Stimulated activated CD8-positive, alpha-beta memory T cell treated with anti-CD3 and anti-CD28 coated beads, Interleukin-15, amount 100 ng/mL, for 24 hours (primary cell): ENCODE measurements at regions not wholly inside any gene's neighbourhood (a gene's known extent, or its start where the extent isn't known, plus 50 kb on each side); places are given as distances from the start of the nearest gene placed in this dataset.
"Not testable (repeated sequence)": the region's sequence is repeated elsewhere in the genome, so short reads cannot be mapped to it uniquely, and the experiment has no call there.

Source experiments
- DNase-seq: peaks from one replicate; pipeline ENCODE4 v3.0.0-alpha.2; 2020; ENCODE audit warnings: low read depth

DNA sequence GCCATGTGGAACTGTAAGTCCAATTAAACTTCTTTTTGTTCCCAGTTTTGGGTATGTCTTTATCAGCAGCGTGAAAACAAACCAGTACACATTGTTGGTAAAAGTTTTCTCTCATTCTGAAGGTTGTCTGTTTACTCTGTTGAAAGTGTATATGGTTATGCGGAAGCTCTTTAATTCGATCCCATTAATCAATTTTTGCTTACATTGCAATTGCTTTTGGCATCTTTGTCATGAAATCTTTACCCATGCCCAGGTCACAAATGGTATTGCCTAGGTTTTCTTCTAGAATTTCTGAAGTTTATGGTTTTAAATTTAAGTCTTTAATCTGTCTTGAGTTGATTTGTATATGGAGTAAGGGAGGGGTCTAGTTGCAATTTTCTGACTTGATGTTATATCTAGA, 1901.9 kb downstream of the MAT2B start:
- no peak for DNase-seq

- no peak for DNase-seq
Observed at GRCh38 chr5:165410476-165410875, 1905.1 kb downstream of the MAT2B start.

GRCh38 chr5:165411532-165411931, 1906.1 kb downstream of the MAT2B start:
- DNase-seq: not testable (repeated sequence)

DNA sequence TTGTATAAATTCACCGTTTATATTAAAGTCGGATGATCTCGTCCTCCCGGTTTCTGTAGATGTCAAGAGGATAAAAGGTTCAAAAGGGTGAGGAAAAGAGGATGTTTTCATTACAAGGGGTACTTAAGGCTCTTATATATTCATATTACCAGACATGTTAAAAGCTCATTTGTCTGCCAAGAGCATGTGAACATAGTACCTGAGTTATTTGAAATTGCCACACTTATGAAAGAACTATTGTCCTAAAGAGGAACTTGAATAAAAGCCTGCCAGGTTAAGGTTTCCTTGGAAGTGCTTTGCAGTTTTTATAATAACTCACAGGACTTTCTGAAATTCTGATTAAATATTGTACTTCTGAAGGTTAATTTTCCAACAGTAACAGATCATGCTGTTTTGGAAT, 1915.1 kb downstream of the MAT2B start:
- DNase-seq: no peak

- no peak for DNase-seq
Observed at GRCh38 chr5:165423697-165424299, 1918.4 kb downstream of the MAT2B start.

- DNase-seq: no peak
Observed at GRCh38 chr5:165425594-165425993, 1920.2 kb downstream of the MAT2B start.

DNA sequence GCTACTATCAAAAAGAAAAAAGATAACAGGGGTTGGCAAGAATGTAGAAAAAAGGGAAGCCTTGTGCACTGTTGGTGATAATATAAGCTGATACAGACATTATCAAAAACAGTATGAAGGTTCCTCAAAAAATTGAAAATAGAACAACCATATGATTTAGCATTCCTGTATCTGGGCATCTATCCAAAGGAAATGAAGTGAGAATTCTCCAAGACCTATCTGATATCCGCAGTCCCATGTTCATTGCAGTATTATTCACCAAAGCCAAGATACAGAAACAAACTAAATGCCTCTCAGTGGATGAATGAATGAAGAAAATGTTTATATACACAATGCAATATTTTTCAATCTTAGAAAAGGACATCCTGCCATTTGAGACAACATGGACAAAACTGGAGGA, 1943.3 kb downstream of the MAT2B start:
- DNase-seq: no peak

- no peak for DNase-seq
Observed at GRCh38 chr5:165457859-165458481, 1952.6 kb downstream of the MAT2B start.

GRCh38 chr5:165459232-165459631, 1953.8 kb downstream of the MAT2B start:
- no peak for DNase-seq

DNA sequence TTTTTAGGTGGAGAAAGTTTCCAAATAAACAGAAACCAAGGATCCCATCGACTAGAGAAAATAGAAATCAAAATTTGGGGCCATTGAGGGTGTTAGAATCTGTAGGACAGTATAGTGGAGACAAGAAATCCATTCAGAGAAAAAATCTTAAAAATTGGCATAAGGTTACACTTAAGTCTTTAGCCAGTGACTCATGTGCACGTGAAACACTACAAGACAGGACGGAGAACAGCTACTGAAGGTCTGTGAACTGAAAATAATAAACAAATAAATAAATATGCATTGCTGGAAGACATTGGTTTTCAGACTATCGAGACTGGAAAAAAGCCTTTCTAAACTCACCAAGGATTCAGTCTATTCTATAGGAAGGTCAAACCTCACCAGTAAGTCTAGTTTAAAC, 1955.5 kb downstream of the MAT2B start:
- DNase-seq: no peak

DNA sequence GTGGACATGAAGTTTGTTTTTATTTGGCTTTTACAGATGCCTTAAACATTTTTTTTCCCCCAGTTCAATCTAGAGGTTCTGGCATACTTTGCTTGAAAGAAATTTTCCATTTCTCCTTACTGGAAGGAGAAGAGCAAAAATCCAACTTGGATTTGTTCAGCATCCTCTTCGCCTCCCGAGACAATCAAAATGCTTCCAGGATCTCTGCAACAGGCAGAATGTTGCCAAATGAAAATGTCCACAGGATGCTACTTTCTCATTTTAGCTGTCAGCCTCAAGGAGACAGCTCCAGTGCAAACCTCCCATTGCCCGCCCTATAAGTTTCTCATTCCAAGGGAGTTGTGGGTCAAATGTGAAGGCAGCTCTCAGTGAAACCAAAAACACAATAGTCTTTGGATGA, 1972.1 kb downstream of the MAT2B start:
- no peak for DNase-seq

- DNase-seq: no peak
Observed at GRCh38 chr5:165495829-165496380, 1990.5 kb downstream of the MAT2B start.

GRCh38 chr5:165497707-165498106, 1992.3 kb downstream of the MAT2B start:
- DNase-seq: no peak

DNA sequence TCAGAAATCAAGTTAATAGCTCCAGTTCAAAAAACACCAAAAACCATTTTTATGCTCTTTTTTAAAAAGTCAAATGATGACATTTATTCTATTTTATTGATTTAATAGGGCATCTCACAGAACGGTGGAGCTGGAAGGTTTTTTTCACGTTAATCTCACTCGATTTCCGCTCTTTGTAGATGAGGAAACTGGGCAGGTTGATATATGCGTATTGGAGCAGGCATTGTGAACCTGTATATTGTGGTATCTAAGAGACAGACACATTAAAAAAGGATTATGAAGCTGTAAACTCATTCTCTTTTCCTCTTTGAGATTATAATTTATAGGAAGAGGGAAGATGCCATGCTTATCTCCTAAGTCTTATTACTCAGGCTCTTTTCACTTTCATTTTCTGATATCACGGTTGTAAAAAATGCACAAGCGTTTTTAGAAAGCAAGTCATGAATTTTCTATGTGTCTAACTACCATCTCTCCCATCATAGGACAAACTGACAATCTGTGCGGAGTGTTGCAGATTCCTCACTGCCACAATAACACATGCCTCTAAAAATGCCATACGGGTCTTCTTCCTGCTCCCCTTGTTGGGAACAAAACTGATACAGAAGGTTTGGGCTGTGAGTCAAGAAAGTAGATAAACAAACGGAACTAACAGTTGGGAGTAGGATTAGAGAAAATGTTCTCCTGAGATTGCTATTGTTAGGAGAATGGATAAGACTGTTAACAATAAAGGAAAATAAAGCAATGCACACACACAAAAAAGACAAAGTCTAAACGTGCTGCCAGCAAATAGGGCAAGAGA, 1997.7 kb downstream of the MAT2B start:
- DNase-seq: no peak

- DNase-seq: no peak
Observed at GRCh38 chr5:165504674-165505073, 1999.3 kb downstream of the MAT2B start.

GRCh38 chr5:165508286-165508685, 2002.9 kb downstream of the MAT2B start:
- no peak for DNase-seq

DNA sequence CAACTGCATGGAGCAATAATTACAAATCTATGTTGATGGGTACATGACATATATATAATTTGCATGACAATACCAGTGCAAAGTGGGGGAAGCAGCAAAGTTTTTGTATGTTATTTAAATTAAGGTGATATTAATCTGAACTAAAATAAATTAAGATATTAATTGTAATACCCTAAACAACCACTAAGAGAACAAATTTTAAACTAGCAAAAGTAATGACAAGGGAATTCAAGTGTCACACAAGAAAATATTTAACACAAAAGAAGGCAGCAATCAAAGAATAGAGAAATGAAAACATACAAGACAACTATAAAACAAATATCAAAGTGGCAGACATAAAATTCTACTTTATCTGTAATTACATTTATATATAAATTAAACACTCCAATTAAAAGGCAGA, 2003.4 kb downstream of the MAT2B start:
- DNase-seq: no peak

- no peak for DNase-seq
Observed at GRCh38 chr5:165521816-165522610, 2016.6 kb downstream of the MAT2B start.

- no peak for DNase-seq
Observed at GRCh38 chr5:165525271-165525670, 2019.9 kb downstream of the MAT2B start.

DNA sequence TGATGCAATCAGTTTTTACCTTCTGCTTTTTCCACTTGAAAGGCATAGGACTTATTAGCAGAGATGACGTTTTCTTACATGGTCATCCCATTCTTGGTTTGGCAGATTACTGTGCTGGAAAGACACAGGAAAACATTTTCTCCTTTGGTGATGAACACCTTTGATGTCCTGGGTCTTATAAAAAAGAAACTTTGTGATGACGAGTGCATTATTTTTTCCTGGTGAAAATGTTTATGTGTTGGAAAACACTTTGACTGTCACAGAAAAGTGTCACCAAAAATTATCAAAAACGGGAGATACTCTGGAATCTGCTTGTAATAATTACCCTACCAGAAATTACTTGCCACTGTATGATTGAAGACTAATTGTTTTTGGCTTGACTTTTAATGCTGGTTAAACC, 2020.9 kb downstream of the MAT2B start:
- DNase-seq: no peak

- no peak for DNase-seq
Observed at GRCh38 chr5:165527577-165527976, 2022.2 kb downstream of the MAT2B start.

GRCh38 chr5:165538065-165538464, 2032.6 kb downstream of the MAT2B start:
- no peak for DNase-seq
